Keratinocyte (primary cell): ENCODE measurements at regions not wholly inside any gene's neighbourhood (a gene's known extent, or its start where the extent isn't known, plus 50 kb on each side); places are given as distances from the start of the nearest gene placed in this dataset.

Source experiments
- DNase-seq: peaks from one replicate; pipeline ENCODE4 v3.0.0-alpha.2; 2011; ENCODE audit warnings: low read depth, missing footprints, low spot score
- FAIRE-seq: peaks from 2 replicates; lab custom pipeline; 2011; peaks lifted over from hg19 to GRCh38; lab: Jason Lieb, UNC
- H2AFZ ChIP-seq: 2 replicates; pipeline ENCODE4 v1.6.0; 2012; ENCODE audit warnings: low read length, control low read depth, inconsistent platforms; ENCODE audit not compliant: control insufficient read depth
- H3K27ac ChIP-seq: 2 replicates; pipeline ENCODE4 v1.5.1; 2011; ENCODE audit warnings: low read length; ENCODE audit not compliant: control insufficient read depth, insufficient read depth
- H3K27me3 ChIP-seq: 3 replicates; pipeline ENCODE4 v1.6.0; 2011; ENCODE audit warnings: low read length; ENCODE audit not compliant: control insufficient read depth, insufficient read depth; ENCODE audit errors: extremely low read depth
- H3K36me3 ChIP-seq, 2 experiments: 2 replicates in 1 of 2; 3 replicates in 1 of 2; pipeline ENCODE4 v1.5.1; 2011; ENCODE audit warnings: low read length in 2 of 2, mild to moderate bottlenecking in 1 of 2; ENCODE audit not compliant: control insufficient read depth in 2 of 2, insufficient read depth in 2 of 2; ENCODE audit errors: extremely low read depth in 1 of 2
- H3K4me1 ChIP-seq: 3 replicates; pipeline ENCODE4 v1.5.1; 2011; ENCODE audit warnings: low read length; ENCODE audit not compliant: control insufficient read depth, insufficient read depth; ENCODE audit errors: extremely low read depth
- H3K4me2 ChIP-seq: 3 replicates; pipeline ENCODE4 v1.6.0; 2011; ENCODE audit warnings: low read depth, low read length; ENCODE audit not compliant: control insufficient read depth, insufficient read depth; ENCODE audit errors: extremely low read depth
- H3K4me3 ChIP-seq, 3 experiments: fragments of 200-600 bp in 1 of 3; sonication (generic) in 1 of 3; 2 replicates in 2 of 3; 3 replicates in 1 of 3; pipeline ENCODE4 v1.5.1; 2011 to 2016; ENCODE audit warnings: low read length in 3 of 3, mild to moderate bottlenecking in 3 of 3, control low read depth in 2 of 3, inconsistent platforms in 1 of 3, low read depth in 1 of 3, mixed read lengths in 1 of 3, mixed run types in 1 of 3, moderate library complexity in 1 of 3; ENCODE audit not compliant: control insufficient read depth in 2 of 3, insufficient read depth in 2 of 3; ENCODE audit errors: extremely low read depth in 1 of 3
- H3K79me2 ChIP-seq: 2 replicates; pipeline ENCODE4 v1.6.0; 2012; ENCODE audit warnings: low read length; ENCODE audit not compliant: control insufficient read depth, insufficient read depth
- H3K9ac ChIP-seq: 3 replicates; pipeline ENCODE4 v1.6.0; 2011; ENCODE audit warnings: low read length; ENCODE audit not compliant: control insufficient read depth, insufficient read depth; ENCODE audit errors: extremely low read depth
- H3K9me1 ChIP-seq: 3 replicates; pipeline ENCODE4 v1.6.0; 2011; ENCODE audit warnings: low read length; ENCODE audit not compliant: control insufficient read depth, insufficient read depth; ENCODE audit errors: extremely low read depth
- H3K9me3 ChIP-seq: 2 replicates; pipeline ENCODE4 v1.5.1; 2012; ENCODE audit warnings: low read depth, low read length; ENCODE audit not compliant: control insufficient read depth
- H4K20me1 ChIP-seq: 3 replicates; pipeline ENCODE4 v1.6.0; 2011; ENCODE audit warnings: low read length; ENCODE audit not compliant: control insufficient read depth, insufficient read depth; ENCODE audit errors: extremely low read depth
- CTCF ChIP-seq, 3 experiments: IDR thresholded peaks in 1 of 3; conservative IDR thresholded peaks in 1 of 3; optimal IDR thresholded peaks in 1 of 3; 2 replicates in 2 of 3; 3 replicates in 1 of 3; pipeline versions ENCODE3 to v1.5.1; 2011; ENCODE audit warnings: low read length in 3 of 3, mild to moderate bottlenecking in 3 of 3, moderate library complexity in 2 of 3, control low read depth in 1 of 3, inconsistent platforms in 1 of 3; ENCODE audit not compliant: insufficient read depth in 2 of 3; ENCODE audit errors: extremely low read depth in 1 of 3
- EZH2 ChIP-seq: IDR thresholded peaks from one replicate; pipeline ENCODE4 v1.6.1; 2012; ENCODE audit warnings: inconsistent platforms, mild to moderate bottlenecking, low read length, moderate library complexity
- dilution Hi-C: fragments of 300-500 bp; cut with MboI; formaldehyde crosslinking; loops from one replicate; pipeline ENCODE4 v1.7.0; 2020; ENCODE audit warnings: low sequenced_read_pairs; ENCODE audit not compliant: extremely low pct_ligation_motif_present

- dilution Hi-C loops, result no loop called here
These were observed 1485.3 kb downstream of the PCDH9 start for GRCh38 chr13:65744836-65745235.

GRCh38 chr13:65733110-65733509 lies 1497.0 kb downstream of the PCDH9 start:
- H4K20me1 ChIP-seq, result no peaks in the 10 kb centered on the region
- no peaks in the 10 kb centered on the region for H3K9me1 ChIP-seq
- no peak overlapping the region for H3K4me3 ChIP-seq
- H3K27ac ChIP-seq, result no peak overlapping the region
- FAIRE-seq (no peak), DNase-seq (no peak)
- TF ChIP-seq EZH2 (no peak), CTCF (optimal IDR thresholded peaks at IDR 0.05 in 1 of 3, IDR thresholded peaks at IDR 0.05 in 1 of 3, conservative IDR thresholded peaks at IDR 0.05 in 1 of 3; ENCODE audit: extremely low read depth in 1 of 3, insufficient read depth in 2 of 3, low read length in 3 of 3) (no peak)
- dilution Hi-C loops, result no loop called here
- no peaks in the 10 kb centered on the region for H3K4me1 ChIP-seq
- no peaks in the 10 kb centered on the region for H3K36me3 ChIP-seq
- H3K4me2 ChIP-seq, result no peak overlapping the region
- peaks cover 4% of the 10 kb centered on the region for H3K9me3 ChIP-seq
- no peak overlapping the region for H2AFZ ChIP-seq
- H3K9ac ChIP-seq, result no peak overlapping the region
- H3K27me3 ChIP-seq, result no peaks in the 10 kb centered on the region
- no peaks in the 10 kb centered on the region for H3K79me2 ChIP-seq

More at GRCh38 chr13:65744836-65745235, 1485.3 kb downstream of the PCDH9 start:
- H3K9me3 ChIP-seq, result no peaks in the 10 kb centered on the region
- no peaks in the 10 kb centered on the region for H4K20me1 ChIP-seq
- no peaks in the 10 kb centered on the region for H3K27me3 ChIP-seq
- H3K27ac ChIP-seq, result no peak overlapping the region
- H3K79me2 ChIP-seq, result no peaks in the 10 kb centered on the region
- H3K9me1 ChIP-seq, result no peaks in the 10 kb centered on the region
- no peak for TF ChIP-seq EZH2
- no peak for TF ChIP-seq CTCF (optimal IDR thresholded peaks at IDR 0.05 in 1 of 3, IDR thresholded peaks at IDR 0.05 in 1 of 3, conservative IDR thresholded peaks at IDR 0.05 in 1 of 3; ENCODE audit: extremely low read depth in 1 of 3, insufficient read depth in 2 of 3, low read length in 3 of 3)
- H3K4me3 ChIP-seq, result no peak overlapping the region
- no peak for FAIRE-seq
- no peaks in the 10 kb centered on the region for H3K4me1 ChIP-seq
- no peak overlapping the region for H3K4me2 ChIP-seq
- DNase-seq, result no peak
- no peak overlapping the region for H2AFZ ChIP-seq
- H3K9ac ChIP-seq, result no peak overlapping the region
- no peaks in the 10 kb centered on the region for H3K36me3 ChIP-seq
